IPS-18c (cell line): ENCODE measurements at regions not wholly inside any gene's neighbourhood (a gene's known extent, or its start where the extent isn't known, plus 50 kb on each side); places are given as distances from the start of the nearest gene placed in this dataset.
"Not testable (repeated sequence)": the region's sequence is repeated elsewhere in the genome, so short reads cannot be mapped to it uniquely, and the experiment has no call there.

ENCODE experiments used
- H3K4me3 ChIP-seq: 2 replicates; pipeline ENCODE4 v1.7.0; 2013; ENCODE audit warnings: low read depth, mild to moderate bottlenecking, low read length, moderate library complexity; ENCODE audit not compliant: insufficient read depth
- H3K9me3 ChIP-seq: one replicate; pipeline ENCODE4 v1.6.1; 2013; ENCODE audit warnings: mild to moderate bottlenecking, low read length, moderate library complexity; ENCODE audit not compliant: control insufficient read depth, insufficient read depth

DNA sequence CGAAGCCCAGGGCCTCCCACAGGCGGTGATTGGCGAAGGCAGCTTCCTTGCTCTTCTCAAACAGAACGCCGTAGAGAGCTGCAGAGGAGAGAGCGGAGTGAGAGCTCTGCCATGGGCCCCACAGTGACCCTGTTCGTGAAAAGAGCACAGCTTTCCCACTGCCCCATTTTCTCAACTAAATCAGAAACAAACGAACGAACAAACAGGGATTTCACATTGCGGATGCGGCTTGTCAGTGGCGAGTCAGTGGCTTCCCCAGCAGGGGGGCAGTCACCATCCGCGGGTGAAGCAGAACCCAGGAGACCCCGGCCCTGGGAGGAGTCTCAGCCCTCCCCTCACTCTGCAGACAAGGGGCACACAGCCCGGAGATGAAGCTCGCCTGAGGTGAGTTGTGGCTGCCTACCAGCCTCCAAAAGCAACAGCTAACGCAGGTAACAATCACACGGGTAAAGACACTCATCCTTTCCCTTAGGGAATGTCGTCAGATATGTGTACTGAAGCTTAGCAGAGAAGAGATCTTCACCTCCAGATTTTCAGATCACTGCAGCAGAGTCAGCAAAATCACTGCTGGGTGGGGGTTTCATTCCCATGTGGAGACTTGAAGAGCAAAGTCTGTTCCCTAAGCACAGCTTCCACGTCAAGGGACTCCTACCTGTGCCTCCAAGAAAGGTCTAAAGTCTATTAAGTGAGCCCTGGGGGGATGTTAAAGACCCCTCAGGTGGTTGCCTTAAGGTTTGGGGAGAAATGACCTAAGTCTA lies 51.2 kb upstream of the GPR31 start:
- Histone ChIP-seq H3K4me3 (no peak overlapping the region), H3K9me3 (no peaks in the 10 kb centered on the region)

DNA sequence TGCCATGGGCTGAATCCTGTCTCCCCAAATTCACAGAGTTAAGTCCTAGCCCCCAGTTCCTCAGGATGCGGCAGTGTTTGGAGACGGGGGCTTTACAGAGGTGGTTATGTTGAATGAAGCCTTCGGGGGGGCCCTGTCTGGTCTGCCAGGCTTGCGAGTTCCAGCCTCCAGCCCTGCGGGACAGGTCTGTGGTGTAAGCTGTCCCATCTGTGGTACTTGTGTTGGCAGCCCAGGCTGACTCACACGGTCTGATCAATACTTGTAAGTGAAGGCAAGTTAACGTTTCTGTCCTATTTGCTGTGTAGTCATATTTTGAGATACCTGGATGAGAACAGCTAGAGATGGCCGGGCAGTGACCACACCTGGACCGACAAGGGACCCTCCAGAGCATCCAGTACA lies 51.8 kb upstream of the GPR31 start:
- Histone ChIP-seq H3K9me3 (no peaks in the 10 kb centered on the region), H3K4me3 (no peak overlapping the region)

DNA sequence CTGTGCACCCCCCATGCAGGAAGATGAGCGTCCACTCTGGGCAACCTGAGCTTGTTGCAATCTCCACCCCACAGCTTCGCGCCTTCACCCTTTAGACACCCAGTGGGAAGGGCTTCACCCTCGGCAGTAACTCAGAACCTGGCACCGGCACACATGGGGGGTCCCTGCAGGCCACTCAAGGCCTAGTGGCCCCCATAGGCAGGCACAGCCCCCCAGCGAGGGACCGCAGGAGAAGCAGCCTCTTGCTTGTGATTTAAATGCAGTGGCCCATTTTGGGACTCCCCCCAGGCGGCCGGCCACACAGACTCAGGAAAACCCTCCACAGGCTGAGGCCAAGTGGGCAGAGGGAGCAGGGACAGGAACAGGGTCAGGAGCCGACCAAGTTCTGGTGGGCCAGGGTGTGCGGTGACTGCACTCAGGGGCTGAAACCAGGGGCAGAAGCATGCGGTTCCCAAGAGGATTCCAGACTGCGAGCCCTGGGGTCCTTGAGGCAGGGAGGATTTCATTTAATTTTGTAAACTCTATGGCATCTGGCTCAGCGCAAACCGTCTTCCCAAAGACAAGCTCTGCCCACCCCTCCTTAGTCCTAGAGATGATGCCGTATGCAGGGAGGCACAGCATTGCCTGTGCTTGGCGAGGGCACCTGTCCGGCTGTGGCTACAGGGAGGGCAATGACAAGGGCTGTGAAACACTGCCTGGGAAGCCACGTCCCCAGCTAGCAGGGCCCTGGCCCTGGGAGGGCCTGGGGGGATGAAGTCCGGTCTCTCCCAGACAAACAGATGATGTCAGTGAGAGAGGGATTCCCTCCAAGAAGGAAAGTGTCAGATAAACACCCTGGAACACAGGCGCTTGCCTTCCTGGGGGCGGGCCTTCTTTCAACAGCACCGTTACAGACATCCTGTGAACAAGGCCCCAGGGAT lies 52.9 kb upstream of the GPR31 start:
- Histone ChIP-seq H3K9me3 (no peaks in the 10 kb centered on the region), H3K4me3 (no peak overlapping the region)

DNA sequence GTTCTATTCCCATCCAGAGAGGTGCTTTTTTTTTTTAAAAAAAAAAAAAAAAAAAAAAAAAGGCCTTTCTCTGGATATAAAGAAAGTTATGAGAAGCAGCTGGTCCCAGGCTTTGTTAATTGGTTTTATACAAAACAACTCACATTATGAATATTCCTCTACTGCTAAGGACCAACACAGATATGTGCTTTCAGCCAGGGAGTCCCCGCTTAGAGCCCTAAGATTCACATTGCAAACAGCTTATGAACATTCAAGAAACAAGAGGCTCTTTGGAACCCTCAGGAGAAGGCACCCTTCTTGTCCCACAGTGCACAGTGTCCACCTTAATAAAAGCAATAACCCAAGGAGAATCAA lies 53.5 kb upstream of the GPR31 start:
- Histone ChIP-seq H3K9me3 (no peaks in the 10 kb centered on the region), H3K4me3 (no peak overlapping the region)

DNA sequence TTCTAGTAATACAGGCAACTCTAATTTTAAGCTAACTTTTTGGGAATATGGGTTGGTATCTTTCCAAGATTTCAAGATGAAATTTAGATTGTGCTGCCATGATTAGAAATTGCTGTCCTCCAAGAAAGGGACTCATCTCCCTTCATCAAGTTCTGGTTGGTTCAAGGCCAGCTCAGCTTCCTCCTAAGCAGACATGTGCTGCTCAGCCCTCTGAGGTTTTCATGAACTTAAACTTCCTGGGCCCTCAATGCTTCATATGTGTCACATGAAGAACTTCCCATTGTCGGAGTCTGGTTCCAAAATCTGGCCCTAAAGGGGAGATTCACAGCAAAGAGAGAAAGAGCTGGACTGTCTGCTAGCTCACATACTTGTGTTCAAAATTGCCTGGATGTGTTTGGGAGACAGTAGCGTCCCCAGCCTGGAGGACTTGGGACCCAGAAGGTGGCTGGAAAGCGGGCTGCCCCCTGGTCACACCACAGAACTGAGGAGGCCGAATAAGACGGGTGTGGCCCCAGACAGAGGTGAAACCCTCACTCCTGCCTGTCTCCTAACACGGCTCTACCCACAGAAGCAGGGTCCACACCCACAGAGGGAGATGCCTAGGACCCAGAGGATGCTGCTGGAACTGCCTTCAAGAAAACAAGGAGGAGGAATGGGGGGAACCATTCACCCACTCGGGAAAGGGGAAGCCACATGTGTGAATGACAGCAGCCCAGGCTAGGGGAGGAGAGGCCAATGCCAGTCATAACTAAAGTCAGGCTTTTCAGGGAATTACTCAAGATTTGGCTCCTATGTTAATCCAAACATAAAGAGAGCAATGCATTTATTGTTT lies 54.3 kb upstream of the GPR31 start:
- Histone ChIP-seq H3K9me3 (no peaks in the 10 kb centered on the region), H3K4me3 (no peak overlapping the region)

DNA sequence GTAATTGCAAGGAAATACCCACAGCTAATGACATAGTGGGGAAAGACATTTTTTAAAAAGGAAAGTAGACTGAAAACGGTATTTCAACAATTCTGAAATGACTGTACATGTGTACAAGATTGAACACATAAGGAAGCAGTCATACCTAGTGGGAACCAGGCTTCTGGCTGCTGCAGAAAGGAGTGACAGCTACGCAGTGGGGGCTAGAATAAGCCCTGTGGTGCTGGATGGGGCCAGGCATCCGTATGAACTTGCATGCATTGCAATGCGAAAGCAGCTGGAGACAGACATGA lies 54.9 kb upstream of the GPR31 start:
- Histone ChIP-seq H3K9me3 (no peaks in the 10 kb centered on the region), H3K4me3 (no peak overlapping the region)

DNA sequence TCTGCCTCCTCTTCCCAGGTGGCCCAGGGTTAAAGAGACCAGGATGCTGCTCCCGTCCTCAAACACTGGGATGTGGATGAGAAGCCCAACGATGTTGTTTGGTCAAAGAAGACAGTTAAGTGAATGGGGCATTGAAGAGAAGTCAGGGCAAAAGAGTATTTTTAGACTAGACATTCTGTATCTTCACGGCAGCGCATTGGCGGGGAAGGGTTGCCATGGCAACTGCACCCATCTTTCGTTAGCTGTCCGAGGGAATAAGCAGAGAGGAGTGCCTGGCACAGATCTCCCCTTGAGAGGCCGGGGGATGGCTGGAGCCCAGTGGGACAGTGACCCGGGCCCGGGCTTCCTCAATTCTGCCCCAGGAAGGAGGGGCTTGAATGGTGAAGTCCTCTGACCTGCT lies 56.4 kb upstream of the GPR31 start:
- no peak overlapping the region for H3K4me3 ChIP-seq
- H3K9me3 ChIP-seq = no peaks in the 10 kb centered on the region

DNA sequence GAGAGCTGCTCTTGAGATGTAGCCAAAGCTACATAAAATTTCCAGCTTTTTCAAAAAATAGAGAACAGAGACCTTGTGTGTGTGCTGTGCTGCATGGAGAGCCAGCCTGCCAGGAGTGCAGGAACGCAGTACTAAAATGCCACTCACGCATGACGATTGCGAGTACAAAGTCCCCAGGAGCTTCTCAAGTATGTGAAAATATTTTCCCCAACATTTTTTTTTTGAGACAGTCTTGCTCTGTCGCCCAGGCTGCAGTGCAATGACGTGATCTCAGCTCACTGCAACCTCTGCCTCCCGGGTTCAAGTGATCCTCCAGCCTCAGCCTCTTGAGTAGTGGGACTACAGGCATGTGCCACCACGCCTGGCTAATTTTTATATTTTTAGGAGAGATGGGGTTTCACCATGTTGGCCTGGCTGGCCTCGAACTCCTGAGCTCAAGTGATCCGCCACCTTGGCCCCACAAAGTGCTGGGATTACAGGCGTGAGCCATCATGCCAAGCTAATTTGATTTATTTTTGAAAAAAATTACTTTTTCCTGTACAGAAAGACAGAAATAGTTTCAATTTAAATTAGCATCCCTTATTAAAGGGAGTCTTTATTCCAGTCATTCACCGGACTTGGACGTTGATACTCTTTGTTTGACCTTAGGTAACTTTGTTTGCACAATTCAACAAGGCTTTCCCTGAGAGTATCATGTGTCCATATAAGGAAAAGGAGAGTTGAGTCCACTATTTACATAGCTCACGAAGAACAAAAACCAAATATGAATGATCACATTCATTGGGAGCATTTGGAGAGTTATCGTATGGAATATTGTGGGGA lies 57.9 kb upstream of the GPR31 start:
- H3K4me3 ChIP-seq, H3K9me3 ChIP-seq: not testable (repeated sequence)

DNA sequence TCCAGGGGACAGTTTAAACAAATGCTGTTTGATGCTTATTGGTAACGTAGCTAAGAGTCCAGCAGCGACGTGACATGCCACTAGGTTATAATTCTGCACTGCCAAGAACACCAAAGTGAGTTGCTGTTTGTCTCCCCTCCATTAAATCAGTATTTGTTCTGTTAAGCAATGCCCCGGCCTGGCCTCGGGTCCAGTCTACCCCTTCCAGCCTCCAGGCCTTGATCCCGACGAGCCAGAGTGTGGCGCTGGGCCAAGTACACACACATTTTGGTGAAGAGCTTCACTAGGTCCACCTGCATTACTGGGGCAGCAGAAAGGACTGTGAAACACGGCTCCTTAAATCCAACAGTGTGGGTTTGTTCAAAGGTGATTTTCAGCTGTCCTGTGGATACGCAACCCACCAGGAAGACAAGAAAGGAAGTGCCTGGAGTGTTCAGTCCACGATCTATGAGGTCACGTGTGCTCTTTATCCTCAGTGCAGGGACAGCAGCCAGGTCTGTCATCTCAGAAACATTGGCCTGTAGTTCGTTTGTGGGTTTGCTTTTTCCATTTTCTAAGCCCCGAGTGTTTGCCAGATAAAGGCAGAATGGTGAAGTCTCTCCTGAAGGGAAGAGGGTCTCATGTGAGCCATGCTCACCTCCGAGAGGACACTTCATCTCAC lies 58.7 kb upstream of the GPR31 start:
- not testable (repeated sequence) for H3K9me3 ChIP-seq, H3K4me3 ChIP-seq

DNA sequence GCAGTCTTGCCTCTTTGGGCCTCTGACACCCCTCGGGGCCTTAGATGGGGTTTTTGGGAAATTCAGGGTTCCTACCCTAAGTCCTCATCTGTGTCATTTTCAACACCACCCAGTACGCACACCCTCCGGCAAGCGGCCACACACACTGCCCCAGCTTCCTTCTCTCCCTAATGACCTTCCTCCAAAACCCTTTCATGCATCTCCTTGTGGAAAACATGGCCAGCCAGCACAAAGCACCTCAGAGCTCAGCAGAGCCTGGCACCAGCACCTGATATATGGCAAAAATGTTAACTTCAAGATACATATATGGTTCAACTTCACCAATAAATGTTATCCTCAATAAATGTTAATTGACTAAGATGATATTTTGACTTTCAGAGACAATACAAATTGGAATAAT lies 59.3 kb upstream of the GPR31 start:
- H3K9me3 ChIP-seq, H3K4me3 ChIP-seq: not testable (repeated sequence)

DNA sequence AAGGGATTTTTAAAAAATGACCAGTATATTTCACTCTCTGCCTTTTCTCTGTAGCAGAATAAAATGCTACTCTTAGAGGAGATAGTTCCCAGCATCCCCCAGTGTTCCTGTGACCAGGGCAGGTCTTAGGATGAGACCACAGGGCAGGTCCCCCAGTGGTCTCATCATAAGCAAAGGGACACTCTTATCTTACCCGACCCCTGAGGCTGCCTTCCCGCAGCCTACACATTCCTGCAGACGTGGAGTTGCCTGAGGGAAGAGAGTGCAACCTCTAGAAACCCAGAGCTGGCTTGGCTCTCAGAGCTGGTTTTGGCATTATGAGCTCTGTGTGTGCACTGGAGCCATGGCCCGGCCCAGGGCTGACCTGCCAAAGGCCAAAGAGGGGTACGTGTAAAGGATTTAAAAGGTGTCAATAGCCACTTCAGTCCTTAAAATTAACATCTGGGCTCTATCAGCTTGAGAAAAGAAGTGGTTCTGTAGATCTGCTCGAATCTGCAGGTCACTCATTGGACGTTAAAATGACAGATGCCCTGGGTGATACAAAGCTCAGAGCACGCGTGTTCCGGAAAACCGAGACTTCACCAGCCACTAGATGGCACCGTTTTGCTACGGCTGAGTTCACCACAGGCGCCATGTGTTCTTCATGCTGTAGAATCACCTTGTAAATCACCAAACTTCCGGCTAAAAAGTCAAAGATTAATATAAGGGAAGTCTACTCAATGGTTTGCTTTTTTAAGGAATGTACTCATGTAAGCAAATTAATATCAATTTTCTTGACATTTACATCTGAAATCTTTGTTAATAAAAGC lies 60.4 kb upstream of the GPR31 start:
- H3K4me3 ChIP-seq, H3K9me3 ChIP-seq: not testable (repeated sequence)

DNA sequence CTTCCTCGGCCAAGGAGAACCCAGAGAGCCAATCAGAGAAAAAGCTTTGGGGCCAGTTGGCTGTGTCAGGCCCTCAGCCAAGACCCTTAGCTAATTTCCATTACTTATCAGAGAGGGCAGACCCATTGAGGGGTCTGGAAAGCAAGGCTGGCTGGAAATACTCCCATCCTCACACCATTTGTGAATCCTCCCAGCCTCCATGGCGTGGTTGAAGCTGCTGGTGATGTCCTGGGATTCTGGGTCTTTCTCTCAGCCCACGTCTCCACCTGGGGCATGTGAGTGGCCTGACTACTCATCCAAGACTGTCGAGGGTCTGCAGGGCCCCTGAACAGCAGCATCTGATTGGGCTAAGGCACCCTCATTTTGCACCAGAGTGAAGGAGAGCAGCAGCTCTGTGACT lies 61.3 kb upstream of the GPR31 start:
- H3K4me3 ChIP-seq, H3K9me3 ChIP-seq: not testable (repeated sequence)

DNA sequence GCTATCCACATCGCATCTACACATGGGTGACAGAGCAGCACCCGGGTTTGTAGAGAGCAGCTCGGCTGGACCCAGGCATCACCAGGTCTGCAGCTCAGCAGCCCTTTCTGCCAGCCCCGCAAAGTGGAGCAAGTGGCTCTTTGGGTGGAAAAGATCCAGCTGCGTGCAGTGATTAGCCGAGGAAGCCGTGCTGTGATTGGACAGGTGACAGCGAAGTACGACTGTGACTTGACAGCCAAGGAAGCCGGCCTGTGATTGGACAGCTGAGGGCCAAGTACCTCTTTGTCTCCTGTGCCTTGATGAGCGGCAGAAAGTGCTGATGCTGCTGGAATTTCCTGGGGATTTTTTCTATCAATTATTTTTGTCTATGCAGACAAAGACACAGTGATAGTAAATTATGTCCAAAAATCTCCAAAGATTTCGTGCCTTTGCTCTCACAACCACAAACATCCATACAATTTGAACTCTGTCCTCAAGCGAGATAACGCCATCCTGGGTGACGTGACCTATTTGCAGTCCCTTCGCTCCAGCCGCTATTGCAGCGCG lies 62.3 kb upstream of the GPR31 start:
- Histone ChIP-seq H3K4me3 (no peak overlapping the region), H3K9me3 (no peaks in the 10 kb centered on the region)

DNA sequence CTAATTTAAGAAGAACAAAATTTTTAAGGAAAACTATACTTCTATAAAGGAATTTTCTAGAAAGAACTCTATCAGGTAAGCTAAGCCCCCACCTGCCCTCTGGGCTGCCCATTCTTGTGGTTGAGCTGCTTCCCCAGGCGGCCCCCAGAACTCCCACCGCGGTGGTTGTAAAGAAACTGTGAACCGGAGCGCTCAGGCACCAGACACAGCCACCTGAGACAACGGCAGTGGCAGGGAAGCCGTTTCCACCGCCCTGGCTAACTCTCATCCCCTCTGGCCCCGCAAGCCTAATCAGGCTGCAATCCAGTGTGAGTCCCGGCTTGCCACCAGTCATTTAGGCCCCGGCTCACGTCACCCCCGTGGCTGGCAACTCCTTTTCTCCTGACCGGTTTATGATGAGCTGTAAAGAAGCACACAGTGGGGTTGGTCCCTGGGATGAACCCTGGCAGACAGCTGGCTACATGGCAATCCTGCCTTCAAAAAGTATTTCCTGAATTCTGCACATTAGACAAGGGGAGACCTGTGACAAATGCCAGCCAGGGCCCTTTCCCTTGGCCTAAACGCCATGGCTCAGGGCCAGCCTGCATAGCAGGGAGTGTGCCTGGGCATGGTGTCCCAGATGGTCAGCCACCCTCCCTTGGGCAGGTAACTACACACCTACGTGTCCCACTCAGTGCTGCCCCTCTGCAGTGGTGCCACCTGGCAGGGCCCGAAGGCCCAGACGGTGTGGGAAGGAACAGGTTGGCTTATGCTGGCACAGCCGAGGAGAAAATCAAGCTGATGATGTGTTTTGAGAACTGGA lies 63.8 kb upstream of the GPR31 start:
- H3K9me3 ChIP-seq = no peaks in the 10 kb centered on the region
- no peak overlapping the region for H3K4me3 ChIP-seq
